Keratinocyte (primary cell): ENCODE measurements at regions not wholly inside any gene's neighbourhood (a gene's known extent, or its start where the extent isn't known, plus 50 kb on each side); places are given as distances from the start of the nearest gene placed in this dataset.

ENCODE experiments used
- DNase-seq: peaks from one replicate; pipeline ENCODE4 v3.0.0-alpha.2; 2011; ENCODE audit warnings: low read depth, missing footprints, low spot score
- FAIRE-seq: peaks from 2 replicates; lab custom pipeline; 2011; peaks lifted over from hg19 to GRCh38; lab: Jason Lieb, UNC
- H2AFZ ChIP-seq: 2 replicates; pipeline ENCODE4 v1.6.0; 2012; ENCODE audit warnings: low read length, control low read depth, inconsistent platforms; ENCODE audit not compliant: control insufficient read depth
- H3K27ac ChIP-seq: 2 replicates; pipeline ENCODE4 v1.5.1; 2011; ENCODE audit warnings: low read length; ENCODE audit not compliant: control insufficient read depth, insufficient read depth
- H3K27me3 ChIP-seq: 3 replicates; pipeline ENCODE4 v1.6.0; 2011; ENCODE audit warnings: low read length; ENCODE audit not compliant: control insufficient read depth, insufficient read depth; ENCODE audit errors: extremely low read depth
- H3K36me3 ChIP-seq, 2 experiments: 2 replicates in 1 of 2; 3 replicates in 1 of 2; pipeline ENCODE4 v1.5.1; 2011; ENCODE audit warnings: low read length in 2 of 2, mild to moderate bottlenecking in 1 of 2; ENCODE audit not compliant: control insufficient read depth in 2 of 2, insufficient read depth in 2 of 2; ENCODE audit errors: extremely low read depth in 1 of 2
- H3K4me1 ChIP-seq: 3 replicates; pipeline ENCODE4 v1.5.1; 2011; ENCODE audit warnings: low read length; ENCODE audit not compliant: control insufficient read depth, insufficient read depth; ENCODE audit errors: extremely low read depth
- H3K4me2 ChIP-seq: 3 replicates; pipeline ENCODE4 v1.6.0; 2011; ENCODE audit warnings: low read depth, low read length; ENCODE audit not compliant: control insufficient read depth, insufficient read depth; ENCODE audit errors: extremely low read depth
- H3K4me3 ChIP-seq, 3 experiments: fragments of 200-600 bp in 1 of 3; sonication (generic) in 1 of 3; 2 replicates in 2 of 3; 3 replicates in 1 of 3; pipeline ENCODE4 v1.5.1; 2011 to 2016; ENCODE audit warnings: low read length in 3 of 3, mild to moderate bottlenecking in 3 of 3, control low read depth in 2 of 3, inconsistent platforms in 1 of 3, low read depth in 1 of 3, mixed read lengths in 1 of 3, mixed run types in 1 of 3, moderate library complexity in 1 of 3; ENCODE audit not compliant: control insufficient read depth in 2 of 3, insufficient read depth in 2 of 3; ENCODE audit errors: extremely low read depth in 1 of 3
- H3K79me2 ChIP-seq: 2 replicates; pipeline ENCODE4 v1.6.0; 2012; ENCODE audit warnings: low read length; ENCODE audit not compliant: control insufficient read depth, insufficient read depth
- H3K9ac ChIP-seq: 3 replicates; pipeline ENCODE4 v1.6.0; 2011; ENCODE audit warnings: low read length; ENCODE audit not compliant: control insufficient read depth, insufficient read depth; ENCODE audit errors: extremely low read depth
- H3K9me1 ChIP-seq: 3 replicates; pipeline ENCODE4 v1.6.0; 2011; ENCODE audit warnings: low read length; ENCODE audit not compliant: control insufficient read depth, insufficient read depth; ENCODE audit errors: extremely low read depth
- H3K9me3 ChIP-seq: 2 replicates; pipeline ENCODE4 v1.5.1; 2012; ENCODE audit warnings: low read depth, low read length; ENCODE audit not compliant: control insufficient read depth
- H4K20me1 ChIP-seq: 3 replicates; pipeline ENCODE4 v1.6.0; 2011; ENCODE audit warnings: low read length; ENCODE audit not compliant: control insufficient read depth, insufficient read depth; ENCODE audit errors: extremely low read depth
- CTCF ChIP-seq, 3 experiments: IDR thresholded peaks in 1 of 3; conservative IDR thresholded peaks in 1 of 3; optimal IDR thresholded peaks in 1 of 3; 2 replicates in 2 of 3; 3 replicates in 1 of 3; pipeline versions ENCODE3 to v1.5.1; 2011; ENCODE audit warnings: low read length in 3 of 3, mild to moderate bottlenecking in 3 of 3, moderate library complexity in 2 of 3, control low read depth in 1 of 3, inconsistent platforms in 1 of 3; ENCODE audit not compliant: insufficient read depth in 2 of 3; ENCODE audit errors: extremely low read depth in 1 of 3
- EZH2 ChIP-seq: IDR thresholded peaks from one replicate; pipeline ENCODE4 v1.6.1; 2012; ENCODE audit warnings: inconsistent platforms, mild to moderate bottlenecking, low read length, moderate library complexity
- dilution Hi-C: fragments of 300-500 bp; cut with MboI; formaldehyde crosslinking; loops from one replicate; pipeline ENCODE4 v1.7.0; 2020; ENCODE audit warnings: low sequenced_read_pairs; ENCODE audit not compliant: extremely low pct_ligation_motif_present

GRCh38 chr2:59857109-59857508, 696.3 kb downstream of the BCL11A start:
- no peaks in the 10 kb centered on the region for H3K27me3 ChIP-seq
- no peaks in the 10 kb centered on the region for H4K20me1 ChIP-seq
- TF ChIP-seq EZH2 (no peak), CTCF (optimal IDR thresholded peaks at IDR 0.05 in 1 of 3, IDR thresholded peaks at IDR 0.05 in 1 of 3, conservative IDR thresholded peaks at IDR 0.05 in 1 of 3; ENCODE audit: extremely low read depth in 1 of 3, insufficient read depth in 2 of 3, low read length in 3 of 3) (no peak)
- dilution Hi-C loops: no loop called here
- H3K27ac ChIP-seq: no peak overlapping the region
- FAIRE-seq (no peak), DNase-seq (no peak)
- no peak overlapping the region for H2AFZ ChIP-seq
- H3K9me1 ChIP-seq: no peaks in the 10 kb centered on the region
- H3K9me3 ChIP-seq: no peaks in the 10 kb centered on the region
- H3K79me2 ChIP-seq: no peaks in the 10 kb centered on the region
- no peaks in the 10 kb centered on the region for H3K36me3 ChIP-seq
- H3K4me2 ChIP-seq: no peak overlapping the region
- H3K4me3 ChIP-seq: no peak overlapping the region
- H3K9ac ChIP-seq: no peak overlapping the region
- no peaks in the 10 kb centered on the region for H3K4me1 ChIP-seq

DNA sequence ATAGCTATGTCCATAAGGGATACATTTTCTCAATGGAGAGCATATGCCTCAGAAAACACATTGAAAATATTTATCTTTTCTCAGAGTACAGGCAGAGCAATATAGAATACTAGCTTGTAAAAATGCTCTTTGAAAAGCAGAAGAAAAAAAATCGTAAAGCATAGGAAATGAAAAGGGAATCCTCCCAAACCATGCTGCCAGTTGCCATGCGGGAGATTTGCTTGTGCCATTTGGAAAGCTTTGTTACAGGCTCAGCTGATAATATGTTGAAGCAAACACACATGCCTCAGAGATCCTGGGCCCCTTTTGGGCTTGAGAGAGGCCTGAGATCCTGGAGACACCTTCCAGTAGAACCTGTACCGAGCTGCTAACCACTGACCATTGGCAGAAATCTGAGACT, 697.1 kb downstream of the BCL11A start:
- FAIRE-seq (no peak), DNase-seq (no peak)
- Histone ChIP-seq H3K4me1 (no peaks in the 10 kb centered on the region), H3K36me3 (no peaks in the 10 kb centered on the region), H3K9me1 (no peaks in the 10 kb centered on the region), H3K4me3 (no peak overlapping the region), H3K27me3 (no peaks in the 10 kb centered on the region), H4K20me1 (no peaks in the 10 kb centered on the region), H2AFZ (no peak overlapping the region), H3K79me2 (no peaks in the 10 kb centered on the region), H3K9ac (no peak overlapping the region), H3K9me3 (no peaks in the 10 kb centered on the region), H3K27ac (no peak overlapping the region), H3K4me2 (no peak overlapping the region)
- dilution Hi-C loops: no loop called here
- no peak for TF ChIP-seq CTCF (optimal IDR thresholded peaks at IDR 0.05 in 1 of 3, IDR thresholded peaks at IDR 0.05 in 1 of 3, conservative IDR thresholded peaks at IDR 0.05 in 1 of 3; ENCODE audit: extremely low read depth in 1 of 3, insufficient read depth in 2 of 3, low read length in 3 of 3)
